ENCODE measurements at regions not wholly inside any gene's neighbourhood (a gene's known extent, or its start where the extent isn't known, plus 50 kb on each side); places are given as distances from the start of the nearest gene placed in this dataset.
"Not testable (repeated sequence)": the region's sequence is repeated elsewhere in the genome, so short reads cannot be mapped to it uniquely, and the experiment has no call there.

DNA sequence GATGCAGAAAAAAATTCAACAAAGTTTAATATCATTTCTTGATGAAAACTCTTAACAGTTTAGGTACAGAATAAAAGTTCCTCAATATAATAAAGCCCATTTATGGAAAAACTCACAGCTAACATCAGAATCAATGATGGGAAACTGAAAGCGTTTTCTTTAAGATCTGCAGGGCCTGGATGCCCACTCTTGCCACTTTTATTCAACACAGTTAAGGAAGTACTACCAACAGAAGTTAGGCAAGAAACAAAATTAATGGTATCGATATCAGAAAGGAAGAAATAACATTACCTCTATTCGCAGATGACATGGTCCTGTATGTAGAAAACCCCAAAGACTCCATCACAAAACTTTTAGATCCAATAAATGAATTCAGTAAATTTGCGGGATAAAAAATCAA, 542.4 kb upstream of the RGMB start:
- no peak for DNase-seq

DNA sequence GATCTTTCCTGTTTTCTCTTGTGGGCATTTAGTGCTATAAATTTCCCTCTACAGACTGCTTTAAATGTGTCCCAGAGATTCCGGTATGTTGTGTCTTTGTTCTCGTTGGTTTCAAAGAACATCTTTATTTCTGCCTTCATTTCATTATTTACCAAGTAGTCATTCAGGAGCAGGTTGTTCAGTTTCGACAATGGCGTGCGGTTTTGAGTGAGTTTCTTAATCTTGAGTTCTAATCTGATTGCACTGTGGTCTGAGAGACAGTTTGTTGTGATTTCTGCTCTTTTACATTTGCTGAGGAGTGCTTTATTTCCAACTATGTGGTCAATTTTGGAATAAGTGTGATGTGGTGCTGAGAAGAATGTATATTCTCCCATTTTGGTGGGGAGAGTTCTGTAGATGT, 535.7 kb upstream of the RGMB start:
- DNase-seq = not testable (repeated sequence)

DNA sequence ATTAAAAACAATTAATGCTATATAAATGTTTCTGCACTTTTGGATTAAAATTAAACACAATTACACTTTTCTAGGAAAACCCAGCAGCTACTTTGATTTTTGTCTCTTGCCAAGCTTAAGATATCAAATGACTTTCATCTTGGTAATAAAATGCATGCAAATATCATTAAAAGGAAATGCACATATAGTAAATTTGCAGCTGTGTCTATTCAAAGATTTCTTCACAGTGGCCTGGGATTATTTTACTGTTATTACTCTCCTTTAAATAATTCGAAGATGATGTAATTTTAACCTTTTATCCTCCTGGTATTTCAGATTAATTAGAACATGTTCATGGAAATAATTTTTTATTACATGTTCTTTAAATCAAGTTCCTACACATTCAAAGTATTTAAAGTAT, 529.5 kb upstream of the RGMB start:
- no peak for DNase-seq

DNA sequence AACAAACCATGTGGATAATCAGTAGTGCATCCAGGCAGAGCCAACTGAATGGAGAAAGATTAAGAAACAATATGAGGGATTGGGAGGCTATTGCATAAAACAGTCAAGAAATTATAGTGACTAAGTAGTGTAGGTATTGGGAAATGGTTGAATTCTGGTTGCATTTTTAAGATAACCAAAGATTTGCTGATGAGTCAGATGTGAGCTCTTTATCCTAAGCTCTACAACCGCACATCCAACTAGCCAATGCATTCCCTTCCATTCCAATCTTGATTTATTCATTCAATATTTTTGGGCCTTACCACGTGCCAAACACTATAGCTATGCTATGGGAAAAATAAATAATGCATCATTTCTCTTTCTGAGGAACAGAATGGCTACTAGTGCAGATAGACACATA, 524.5 kb upstream of the RGMB start:
- DNase-seq = peak; percentile 93

DNA sequence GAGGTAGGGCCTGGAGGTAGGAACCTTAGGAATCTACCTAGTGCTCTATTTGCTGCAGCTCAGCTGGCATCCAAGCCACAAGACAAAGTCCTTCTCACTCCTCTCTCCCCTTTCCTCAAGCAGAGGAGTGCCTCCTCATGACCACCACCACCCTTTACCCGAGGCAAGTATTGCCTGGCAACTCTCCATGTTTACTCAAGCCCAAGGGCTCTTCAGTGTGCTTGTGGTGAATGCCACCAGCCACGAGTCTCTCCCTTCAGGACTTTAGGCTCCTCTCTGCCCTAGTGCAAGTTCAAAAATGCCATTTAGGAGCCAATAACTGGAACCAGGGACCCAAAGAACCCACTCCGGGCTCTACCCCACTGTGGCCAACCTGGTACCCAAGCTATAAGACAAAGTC, 514.5 kb upstream of the RGMB start:
- no peak for DNase-seq

DNA sequence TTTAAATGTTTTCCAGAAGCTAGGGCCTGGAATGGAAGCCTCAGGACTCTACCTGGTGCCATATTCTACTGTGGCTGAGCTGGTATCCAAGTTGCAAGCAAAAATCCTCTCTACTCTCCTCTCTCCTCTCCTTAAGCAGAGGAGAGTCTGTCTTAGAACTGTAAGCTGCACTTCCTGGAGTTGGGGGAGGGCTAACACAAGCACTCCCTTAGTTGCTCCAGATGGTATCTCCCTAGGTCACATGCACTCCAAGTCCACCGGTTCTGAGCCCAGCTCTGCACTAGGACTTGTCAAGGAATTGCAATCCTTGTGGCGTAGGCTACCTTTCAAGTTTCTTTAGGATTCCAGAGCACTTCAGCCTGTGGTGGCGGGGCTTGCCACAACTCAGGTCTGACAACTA, 513.9 kb upstream of the RGMB start:
- no peak for DNase-seq

DNA sequence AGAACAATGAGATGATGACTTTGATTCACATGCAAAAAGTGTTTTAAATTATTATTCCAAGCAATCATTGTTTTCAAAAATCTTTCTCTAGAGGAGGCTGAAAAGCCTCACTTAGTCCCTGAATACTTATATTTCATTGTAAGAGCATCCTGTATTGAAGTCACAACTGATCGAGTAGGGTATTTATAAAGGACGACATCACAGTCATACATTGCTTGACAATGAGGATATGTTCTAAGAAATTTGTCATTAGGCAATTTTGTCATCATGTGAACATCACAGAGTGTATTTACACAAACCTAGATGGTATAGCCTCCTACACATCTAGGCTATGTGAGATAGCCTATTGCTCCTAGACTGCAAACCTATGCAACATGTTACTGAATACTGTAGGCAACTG, 510.4 kb upstream of the RGMB start:
- no peak for DNase-seq

DNA sequence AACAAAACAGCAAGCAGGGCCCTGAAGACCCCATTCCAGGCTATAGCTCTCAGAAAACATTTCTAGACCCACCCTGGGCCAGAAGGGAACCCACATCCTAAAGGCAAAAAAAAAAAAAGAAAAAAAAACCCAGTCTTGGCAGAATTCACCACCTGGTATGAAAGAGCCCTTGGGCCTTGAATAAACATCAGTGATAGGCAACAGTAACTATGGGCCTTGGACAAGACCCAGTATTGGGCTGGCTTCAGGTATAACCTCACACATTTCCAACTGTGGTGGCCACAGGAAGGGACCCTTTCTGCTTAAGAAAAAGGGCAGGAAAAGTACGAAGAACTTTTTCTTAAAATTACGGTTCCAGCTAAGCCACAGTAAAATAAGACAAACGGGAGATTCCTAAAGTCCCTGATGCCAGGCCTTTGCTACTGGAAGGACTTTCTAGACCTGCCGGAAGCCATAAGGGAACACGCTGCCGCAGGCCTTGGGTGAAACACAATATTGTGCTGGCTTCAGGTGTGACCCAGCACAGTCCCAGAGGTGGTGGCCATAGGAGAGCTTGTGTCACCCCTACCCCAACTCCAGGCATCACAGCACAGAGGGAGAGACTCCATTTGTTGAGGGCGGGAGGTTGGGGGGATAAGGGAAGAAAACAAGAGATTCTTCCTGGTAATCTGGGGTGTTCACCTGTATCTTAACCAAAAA, 505.2 kb upstream of the RGMB start:
- DNase-seq = no peak

DNA sequence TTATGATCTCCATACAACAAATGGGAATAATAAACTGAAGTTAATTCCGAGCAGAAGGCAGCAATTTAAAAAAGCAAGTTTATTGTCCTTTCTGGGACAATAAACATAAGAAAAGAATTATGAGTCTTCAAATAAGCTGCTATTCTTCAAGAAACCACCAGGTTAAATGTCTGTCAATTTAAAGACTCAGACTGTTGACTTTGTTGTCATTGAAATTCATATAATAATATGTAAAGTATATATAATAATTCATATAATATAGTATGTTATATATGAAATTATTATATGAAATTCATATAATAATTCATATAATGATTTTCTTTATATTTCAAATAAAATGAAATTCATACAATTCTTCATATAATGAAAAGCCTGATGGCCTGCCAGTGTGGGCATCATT, 497.5 kb upstream of the RGMB start:
- no peak for DNase-seq

DNA sequence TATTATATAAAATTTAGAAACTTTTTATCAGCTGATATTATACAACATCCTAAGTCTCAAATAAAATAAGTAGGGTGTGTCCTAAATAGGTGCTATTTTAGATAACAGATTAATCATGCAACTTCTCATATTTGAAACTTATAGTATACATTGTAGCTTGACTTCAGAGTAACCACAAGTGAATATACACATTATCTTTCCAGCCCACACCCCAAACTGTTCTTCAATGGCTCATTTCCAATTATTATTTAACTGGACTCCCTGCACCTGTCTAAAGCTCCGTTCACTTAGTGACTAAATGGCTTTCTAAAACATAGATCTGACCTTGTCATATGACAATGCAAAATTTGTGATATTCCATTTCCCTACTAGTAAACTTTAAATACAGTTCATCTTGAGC, 490.9 kb upstream of the RGMB start:
- no peak for DNase-seq

DNA sequence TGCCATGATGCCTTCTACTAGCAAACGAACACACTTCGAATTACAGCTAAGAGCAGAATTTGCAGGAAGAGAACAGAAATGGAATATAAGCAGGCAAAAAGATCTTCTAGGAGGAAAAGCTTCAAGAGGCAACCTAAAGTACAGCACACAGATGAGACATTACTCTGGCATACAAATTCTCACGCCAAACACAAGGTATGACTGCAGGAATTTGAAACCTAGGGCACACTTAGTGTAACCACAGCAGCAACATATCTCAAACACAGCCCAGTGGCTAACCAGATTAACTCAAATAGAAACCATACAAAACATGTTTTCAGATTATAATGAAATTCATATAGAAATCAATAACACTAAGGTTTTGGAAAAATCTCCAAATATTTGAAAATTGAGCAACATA, 481.0 kb upstream of the RGMB start:
- peak; percentile 26 for DNase-seq

DNA sequence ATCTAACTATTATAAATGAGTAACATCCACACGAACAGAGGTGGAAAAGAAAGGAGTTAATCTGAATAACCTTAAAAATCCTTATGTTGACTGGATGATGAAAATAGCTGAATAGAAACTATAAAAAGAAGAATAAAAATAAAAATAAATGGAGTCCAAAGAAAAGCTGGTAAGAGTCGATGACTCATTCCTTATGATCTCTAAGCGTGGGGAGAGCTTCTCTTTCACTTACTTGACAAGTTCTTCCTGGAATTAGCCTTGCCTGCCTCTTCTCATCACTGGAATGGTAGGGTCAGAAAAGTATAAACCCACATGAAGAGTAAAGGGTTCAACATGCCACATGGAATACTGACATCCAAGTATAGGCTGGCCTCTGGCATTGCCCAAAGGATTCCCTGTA, 477.0 kb upstream of the RGMB start:
- peak; percentile 53 for DNase-seq

DNA sequence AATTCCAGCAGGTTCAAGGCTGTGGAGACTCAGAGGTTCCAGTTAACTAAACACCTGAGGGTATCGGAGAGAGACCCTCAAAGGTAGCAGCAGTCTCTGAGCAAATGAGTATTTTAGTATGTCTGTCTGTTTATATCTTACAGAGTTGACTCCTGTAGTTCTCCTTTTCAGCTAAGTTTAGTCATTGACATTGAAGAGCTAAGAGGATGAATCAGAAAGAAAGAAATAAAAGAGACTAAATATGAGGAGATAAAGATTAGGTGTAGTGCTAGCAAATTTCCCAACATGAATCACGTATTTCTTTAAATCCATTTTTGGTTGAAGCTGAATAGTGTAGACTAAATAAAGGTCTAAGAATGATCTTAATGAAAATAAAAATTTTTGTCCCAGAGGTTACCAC, 474.0 kb upstream of the RGMB start:
- peak; percentile 13 for DNase-seq

DNA sequence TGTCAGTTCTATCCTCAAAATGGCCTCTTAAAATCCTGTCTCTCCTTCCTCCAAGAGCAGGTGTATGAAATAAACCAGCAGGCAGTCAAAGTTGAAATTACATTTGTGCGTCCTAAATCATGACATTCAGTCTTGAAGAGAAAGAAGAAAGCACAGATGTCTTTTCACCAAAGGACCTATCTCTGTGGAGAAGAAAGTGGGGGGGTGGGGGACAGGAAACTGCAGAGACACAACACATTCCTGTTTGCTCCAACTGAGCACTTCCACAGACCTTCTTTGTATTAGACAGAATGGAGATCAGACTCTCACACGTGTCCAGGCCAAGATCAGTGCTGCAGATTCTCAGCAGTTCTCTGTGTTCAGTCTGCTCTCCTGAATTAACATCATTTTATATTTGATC, 471.9 kb upstream of the RGMB start:
- no peak for DNase-seq

DNA sequence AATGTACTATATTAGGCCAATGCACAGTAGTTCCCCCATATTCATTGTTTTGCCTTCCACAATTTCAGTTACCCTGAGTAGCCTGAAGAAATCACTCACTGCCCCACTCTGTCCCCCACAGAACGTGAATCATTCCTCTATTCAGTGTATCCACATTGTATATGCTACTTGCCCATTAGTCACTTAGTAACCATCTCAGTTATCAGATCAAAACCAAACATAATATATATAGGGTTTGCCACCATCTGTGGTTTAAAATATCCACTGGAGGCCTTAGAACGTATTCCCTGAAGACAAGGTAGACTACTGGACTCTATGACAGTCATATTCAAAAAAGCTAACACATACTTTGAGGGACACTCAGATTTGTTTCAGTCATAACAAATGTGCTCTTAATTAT, 465.7 kb upstream of the RGMB start:
- peak; percentile 74 for DNase-seq

DNA sequence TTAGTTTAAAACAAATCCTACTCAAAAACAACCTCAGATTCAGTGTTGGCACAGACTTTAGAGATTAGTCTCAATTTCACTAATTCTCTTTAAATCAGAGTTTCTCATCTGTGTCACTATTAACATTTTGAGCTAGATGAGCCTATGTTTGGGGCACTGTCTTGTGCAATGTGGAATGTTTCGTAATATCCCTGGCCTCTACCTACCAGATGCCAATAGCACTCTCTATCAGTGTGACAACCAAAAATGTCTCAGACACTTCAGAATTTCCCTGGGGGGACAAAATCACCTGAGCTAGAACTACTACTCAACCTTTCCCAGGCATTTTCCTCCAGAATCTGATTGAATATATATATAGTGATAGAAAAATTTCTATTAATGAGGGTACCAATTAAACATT, 465.2 kb upstream of the RGMB start:
- no peak for DNase-seq

DNA sequence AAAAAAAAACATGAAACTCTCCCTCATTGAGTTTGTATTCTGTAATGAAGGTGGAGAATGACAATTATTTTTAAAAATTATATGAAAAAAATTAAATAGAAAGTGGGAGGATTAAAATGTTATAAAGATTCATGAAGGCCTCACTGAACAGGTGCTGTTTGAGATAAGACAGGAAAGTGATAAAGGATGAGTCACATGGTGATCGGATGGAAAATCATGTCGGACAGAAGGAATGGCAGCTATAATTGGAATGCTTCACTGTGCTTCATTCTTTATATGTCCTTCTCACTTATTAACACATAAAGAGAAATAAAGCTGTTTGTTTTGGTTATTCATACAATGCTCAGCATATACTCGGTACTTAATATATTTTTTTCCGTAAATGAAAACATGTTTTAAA, 464.5 kb upstream of the RGMB start:
- peak; percentile 51 for DNase-seq

DNA sequence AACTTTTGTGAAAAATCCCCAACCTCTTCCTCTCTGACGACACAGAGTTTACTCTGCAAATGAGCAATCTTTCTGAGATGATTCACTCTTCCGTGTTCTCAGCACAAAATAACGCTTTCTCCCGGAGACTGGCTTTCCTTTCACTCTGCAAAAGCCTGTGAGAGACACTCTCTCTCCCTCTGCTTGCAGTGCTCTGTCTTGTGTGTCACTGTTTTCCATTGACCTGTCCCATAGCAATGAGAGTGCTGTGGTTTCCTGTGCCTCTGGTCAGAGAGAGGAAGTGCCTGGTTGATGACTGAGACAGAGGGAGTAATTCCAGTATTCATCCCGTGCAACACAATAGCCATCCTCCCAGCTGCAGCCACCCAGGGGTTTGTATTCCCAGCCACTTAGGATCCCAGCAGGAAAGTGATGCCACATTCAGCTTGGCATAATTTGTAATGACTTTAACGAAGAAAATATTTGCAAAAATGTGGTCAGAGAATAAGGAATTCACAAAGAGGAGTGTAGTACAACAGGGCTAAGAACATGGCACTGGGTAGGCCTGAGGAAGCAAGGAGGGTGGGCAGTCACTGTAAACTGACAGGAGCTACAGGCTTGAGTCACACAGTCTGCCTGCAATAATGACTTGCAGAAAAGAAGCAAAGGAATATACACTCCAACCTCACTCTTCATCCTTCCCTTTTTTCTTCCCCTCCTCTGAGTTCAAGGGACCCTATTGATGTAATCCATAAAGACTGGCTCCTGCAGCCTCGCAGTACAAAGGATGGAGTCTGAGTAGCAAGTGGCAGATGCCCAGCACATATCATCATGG, 463.5 kb upstream of the RGMB start:
- DNase-seq = peak; percentile 96

DNA sequence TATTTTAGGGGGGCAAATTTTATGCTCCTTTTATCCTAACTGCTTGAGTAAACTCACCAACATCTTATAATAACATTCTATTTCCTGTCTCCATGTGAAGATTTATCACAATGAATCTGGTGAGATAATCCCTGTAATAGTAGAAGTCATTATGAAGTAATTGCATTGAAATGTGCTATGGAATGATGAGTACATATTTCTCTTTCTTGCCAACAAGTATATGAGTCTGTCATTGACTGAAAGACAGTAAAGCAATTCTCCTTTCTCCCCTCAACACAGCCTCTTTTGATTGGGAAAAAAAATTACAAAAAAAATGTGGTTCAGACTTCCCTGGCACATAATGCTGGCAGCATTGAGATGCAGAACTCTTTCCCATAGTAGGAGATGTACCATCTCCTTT, 459.2 kb upstream of the RGMB start:
- DNase-seq = peak; percentile 78

DNA sequence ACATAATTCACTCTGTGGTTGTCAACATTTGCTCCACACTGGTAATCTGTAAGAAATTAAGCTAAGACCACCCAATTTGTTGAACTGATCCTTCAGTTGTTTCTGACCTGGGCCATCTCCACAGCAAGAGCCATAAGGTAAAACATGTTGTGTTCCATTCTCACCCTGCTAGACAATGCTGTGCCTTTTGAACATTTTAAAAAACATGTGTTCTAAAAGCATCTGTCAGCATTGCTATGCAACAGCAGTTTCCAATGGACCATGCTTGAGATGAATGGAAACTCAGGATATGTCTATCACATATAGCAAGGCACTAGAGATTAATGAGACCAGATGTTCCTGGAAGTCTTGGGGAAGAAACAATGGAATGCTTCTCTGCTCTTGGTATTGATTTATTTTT, 455.1 kb upstream of the RGMB start:
- no peak for DNase-seq

DNA sequence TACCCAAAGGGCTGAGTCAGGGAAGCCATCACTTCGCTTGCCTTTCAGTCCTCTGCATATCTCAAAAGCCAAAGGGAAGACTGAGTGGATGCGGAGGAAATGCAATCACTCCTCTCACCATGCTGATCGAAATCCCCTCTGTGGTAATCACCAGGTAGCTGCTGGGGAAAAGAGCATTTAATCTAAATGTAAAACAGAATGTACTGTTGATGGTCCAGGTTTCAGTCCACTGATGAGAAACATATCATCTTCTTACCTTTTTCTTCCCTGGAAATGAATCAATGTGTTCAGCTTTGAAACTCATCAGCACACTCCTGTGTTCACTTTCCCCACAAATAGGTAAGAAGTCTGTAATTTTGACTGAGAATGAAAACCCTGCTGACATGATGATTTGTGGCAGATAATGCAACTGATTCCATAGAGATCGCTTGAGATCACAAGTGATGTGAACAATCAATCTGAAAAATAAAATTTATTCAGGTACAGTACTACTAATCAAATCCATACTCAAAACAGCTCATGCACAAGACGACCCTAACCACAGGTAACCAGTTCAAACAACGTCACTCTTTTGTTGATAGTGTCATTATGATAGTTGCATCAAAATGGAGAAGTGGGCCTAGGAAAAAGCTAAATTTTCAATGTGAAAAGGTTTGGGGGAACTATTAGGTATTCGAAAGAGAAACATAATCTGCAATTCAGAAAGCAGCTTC, 454.0 kb upstream of the RGMB start:
- DNase-seq = no peak

DNA sequence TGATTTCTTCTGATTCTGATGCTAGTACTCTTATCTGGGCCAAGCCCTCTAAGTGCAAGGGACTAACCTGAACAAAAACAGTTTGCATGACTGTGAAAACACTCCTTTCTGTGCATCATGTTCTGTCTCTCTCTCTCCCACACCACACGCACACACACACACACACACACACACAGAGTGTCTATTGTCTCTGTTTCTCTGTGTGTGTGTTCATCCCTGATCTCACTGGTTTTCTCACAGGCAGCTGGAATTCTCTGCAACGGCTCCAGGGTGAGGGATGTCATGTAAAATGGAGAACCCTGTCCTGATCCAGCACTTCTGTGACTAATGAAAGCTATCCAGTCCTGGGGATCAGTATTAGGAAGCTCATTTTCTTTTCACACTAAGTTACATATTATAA, 453.1 kb upstream of the RGMB start:
- DNase-seq = no peak

DNA sequence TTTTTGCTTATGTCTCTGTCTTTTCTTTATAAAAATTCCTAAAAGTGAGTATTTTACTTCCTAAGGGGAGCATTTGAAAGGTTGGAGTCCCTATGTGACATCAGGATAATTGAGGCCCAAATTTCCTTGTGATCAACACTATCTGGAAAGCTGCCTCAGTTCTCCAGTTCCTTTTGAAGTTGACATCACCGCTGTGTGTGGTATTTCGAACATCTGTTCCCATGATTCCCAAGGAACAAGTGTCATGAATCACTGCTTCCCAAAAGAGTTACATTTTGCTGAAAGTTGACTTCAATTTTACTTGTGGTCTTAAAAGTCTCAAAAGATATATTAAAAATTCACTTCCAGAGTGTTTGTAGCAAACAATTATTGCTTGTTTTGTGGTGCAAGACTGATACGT, 452.1 kb upstream of the RGMB start:
- no peak for DNase-seq

DNA sequence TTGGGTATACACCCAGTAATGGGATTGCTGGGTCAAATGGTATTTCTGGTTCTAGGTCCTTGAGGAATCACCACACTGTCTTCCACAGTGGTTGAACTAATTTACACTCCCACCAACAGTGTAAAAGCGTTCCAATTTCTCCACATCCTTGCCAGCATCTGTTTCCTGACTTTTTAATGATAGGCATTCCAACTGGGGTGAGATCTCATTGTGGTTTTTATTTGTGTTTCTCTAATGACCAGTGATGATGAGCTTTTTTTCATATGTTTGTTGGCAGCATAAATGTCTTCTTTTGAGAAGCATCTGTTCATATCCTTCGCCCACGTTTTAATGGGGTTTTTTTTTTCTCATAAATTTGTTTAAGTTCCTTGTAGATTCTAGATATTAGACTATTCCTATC, 448.3 kb upstream of the RGMB start:
- not testable (repeated sequence) for DNase-seq

Measured in NCI-H226 (cell line).